ENCODE measurements at regions not wholly inside any gene's neighbourhood (a gene's known extent, or its start where the extent isn't known, plus 50 kb on each side); places are given as distances from the start of the nearest gene placed in this dataset.
"Not testable (repeated sequence)": the region's sequence is repeated elsewhere in the genome, so short reads cannot be mapped to it uniquely, and the experiment has no call there.

DNA sequence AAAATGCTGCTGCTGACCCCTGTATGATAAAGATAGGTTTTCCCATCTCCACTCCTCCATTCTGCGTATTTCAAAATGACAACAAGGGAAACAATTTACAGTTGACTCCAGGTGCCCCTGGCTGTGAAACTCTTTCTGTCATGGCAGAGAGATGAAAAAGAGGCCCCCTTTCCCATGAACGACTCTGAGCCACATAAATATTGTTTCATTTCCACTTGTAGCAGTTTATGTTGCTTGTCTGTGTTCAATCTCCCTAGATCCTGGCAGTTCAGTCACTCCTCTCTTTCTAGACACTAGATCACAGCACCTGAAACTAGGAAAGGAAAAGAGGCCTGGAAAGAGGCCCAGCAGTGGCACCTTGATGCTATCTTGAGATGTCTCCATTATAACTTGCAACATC, 121.0 kb upstream of the ZNF521 start:
- Histone ChIP-seq H3K36me3 (ENCODE audit: control insufficient read depth in 2 of 2, extremely low read depth in 1 of 2, insufficient read depth in 2 of 2, low read length in 2 of 2) (no peaks in the 10 kb centered on the region), H3K4me2 (ENCODE audit: insufficient read depth, low read length) (no peak overlapping the region), H3K9ac (replicated peaks; ENCODE audit: extremely low read depth, insufficient read depth, low read length) (no peak overlapping the region), H3K79me2 (ENCODE audit: control insufficient read depth, insufficient read depth, low read length) (no peaks in the 10 kb centered on the region), H3K4me3 (replicated peaks in 1 of 3; ENCODE audit: insufficient read depth in 1 of 3, low read depth in 1 of 3, low read length in 3 of 3) (no peak overlapping the region), H2AFZ (ENCODE audit: low read depth, low read length) (no peak overlapping the region), H3K9me1 (replicated peaks; ENCODE audit: control insufficient read depth, extremely low read depth, insufficient read depth, low read length) (no peaks in the 10 kb centered on the region), H3K9me3 (replicated peaks; ENCODE audit: control insufficient read depth, insufficient read depth, low read length) (no peaks in the 10 kb centered on the region), H3K27ac (ENCODE audit: insufficient read depth, low read depth, low read length) (no peak overlapping the region), H4K20me1 (replicated peaks; ENCODE audit: control insufficient read depth, extremely low read depth, insufficient read depth, low read length) (no peaks in the 10 kb centered on the region), H3K27me3 (ENCODE audit: control insufficient read depth in 2 of 2, insufficient read depth in 2 of 2, low read length in 2 of 2) (peaks cover 11 to 12% of the 10 kb centered on the region in 2 experiments), H3K4me1 (ENCODE audit: control insufficient read depth, extremely low read depth, insufficient read depth, low read length) (no peaks in the 10 kb centered on the region)
- BruUV-seq (replicated peaks), result no TSS peak
- CTCF ChIA-PET, result interaction anchor here (1.5 kb wide), 1 partner anchor 20 kb away, joined by 3 read pairs; no protein-coding TSS in a partner anchor
- intact Hi-C loops (cut with micrococcal nuclease), result no loop called here
- DNase-seq (ENCODE audit: low read depth, low spot score), result no peak
- dilution Hi-C loops (cut with MboI; ENCODE audit: extremely low pct_ligation_motif_present, low sequenced_read_pairs), result no loop called here
- FAIRE-seq, result no peak
- POLR2A ChIA-PET, result no interaction called here
- TF ChIP-seq MAX (IDR thresholded peaks at IDR 0.05; ENCODE audit: insufficient read depth, insufficient read length) (no peak), JUN (IDR thresholded peaks at IDR 0.05; ENCODE audit: borderline replicate concordance, insufficient read depth, insufficient read length, low read depth) (no peak), EZH2 (IDR thresholded peaks at IDR 0.05; ENCODE audit: borderline replicate concordance, low read depth, low read length, severe bottlenecking) (no peak), POLR2A (IDR thresholded peaks at IDR 0.05; ENCODE audit: low read depth, low read length) (no peak), FOS (IDR thresholded peaks at IDR 0.05; ENCODE audit: borderline replicate concordance, insufficient read depth, low read length) (no peak), CTCF (IDR thresholded peaks at IDR 0.05; ENCODE audit: extremely low read depth in 1 of 2, insufficient read depth in 1 of 2, low read depth in 1 of 2, low read length in 2 of 2) (no peak), MYC (IDR thresholded peaks at IDR 0.05; ENCODE audit: low read depth, low read length) (no peak), POLR2AphosphoS5 (IDR thresholded peaks at IDR 0.05; ENCODE audit: insufficient read depth, low read depth, low read length) (no peak), GATA2 (IDR thresholded peaks at IDR 0.05; ENCODE audit: insufficient read depth, insufficient read length, low read depth, low read length) (no peak)

- FAIRE-seq; BruUV-seq (replicated peaks); dilution Hi-C loops (cut with MboI; ENCODE audit: extremely low pct_ligation_motif_present, low sequenced_read_pairs); H3K4me1 ChIP-seq (ENCODE audit: control insufficient read depth, extremely low read depth, insufficient read depth, low read length); H4K20me1 ChIP-seq (replicated peaks; ENCODE audit: control insufficient read depth, extremely low read depth, insufficient read depth, low read length); CTCF ChIA-PET; H3K9me3 ChIP-seq (replicated peaks; ENCODE audit: control insufficient read depth, insufficient read depth, low read length); H3K36me3 ChIP-seq (ENCODE audit: control insufficient read depth in 2 of 2, extremely low read depth in 1 of 2, insufficient read depth in 2 of 2, low read length in 2 of 2); H2AFZ ChIP-seq (ENCODE audit: low read depth, low read length); H3K4me3 ChIP-seq (replicated peaks in 1 of 3; ENCODE audit: insufficient read depth in 1 of 3, low read depth in 1 of 3, low read length in 3 of 3); DNase-seq (ENCODE audit: low read depth, low spot score); H3K4me2 ChIP-seq (ENCODE audit: insufficient read depth, low read length); H3K9me1 ChIP-seq (replicated peaks; ENCODE audit: control insufficient read depth, extremely low read depth, insufficient read depth, low read length); H3K27ac ChIP-seq (ENCODE audit: insufficient read depth, low read depth, low read length); POLR2A ChIA-PET; H3K27me3 ChIP-seq (ENCODE audit: control insufficient read depth in 2 of 2, insufficient read depth in 2 of 2, low read length in 2 of 2); H3K9ac ChIP-seq (replicated peaks; ENCODE audit: extremely low read depth, insufficient read depth, low read length); H3K79me2 ChIP-seq (ENCODE audit: control insufficient read depth, insufficient read depth, low read length); intact Hi-C loops (cut with micrococcal nuclease): not testable (repeated sequence)
Observed at GRCh38 chr18:25470756-25471524, 119.0 kb upstream of the ZNF521 start.
